ENCODE measurements at regions not wholly inside any gene's neighbourhood (a gene's known extent, or its start where the extent isn't known, plus 50 kb on each side); places are given as distances from the start of the nearest gene placed in this dataset.

DNA sequence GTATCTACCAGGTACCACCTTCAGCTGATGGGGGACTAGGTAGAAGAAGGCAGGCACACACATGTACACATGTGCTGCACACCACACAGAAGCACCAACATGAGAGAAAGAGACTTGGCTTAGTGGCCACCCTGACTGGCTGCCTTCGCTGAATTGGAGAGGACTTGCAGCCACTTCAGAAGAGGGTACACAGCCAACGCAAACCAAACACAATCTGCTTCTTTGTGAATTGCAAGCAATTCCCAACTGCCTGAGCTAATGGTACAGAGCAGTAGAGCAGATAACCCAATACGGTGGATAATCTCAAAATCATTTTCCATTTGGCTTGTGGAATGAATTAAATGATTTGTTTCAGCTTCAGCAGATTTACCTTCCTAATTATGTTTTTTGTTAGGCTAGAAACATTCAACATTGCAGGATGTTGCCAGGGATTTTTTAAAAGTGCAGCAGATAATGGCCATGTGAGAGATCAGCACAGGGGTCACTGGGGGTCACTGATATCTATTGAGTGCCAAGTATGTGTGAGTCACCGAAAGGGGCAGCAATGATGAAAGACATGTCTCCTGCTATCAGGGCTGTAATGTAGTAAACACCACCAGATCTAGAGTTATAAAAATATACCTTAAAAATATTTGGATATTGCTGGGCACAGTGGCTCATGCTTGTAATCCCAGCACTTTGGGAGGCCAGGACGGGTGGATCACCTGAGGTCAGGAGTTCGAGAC is 652.6 kb downstream of the BCL11A start:
- no peak for DNase-seq

DNA sequence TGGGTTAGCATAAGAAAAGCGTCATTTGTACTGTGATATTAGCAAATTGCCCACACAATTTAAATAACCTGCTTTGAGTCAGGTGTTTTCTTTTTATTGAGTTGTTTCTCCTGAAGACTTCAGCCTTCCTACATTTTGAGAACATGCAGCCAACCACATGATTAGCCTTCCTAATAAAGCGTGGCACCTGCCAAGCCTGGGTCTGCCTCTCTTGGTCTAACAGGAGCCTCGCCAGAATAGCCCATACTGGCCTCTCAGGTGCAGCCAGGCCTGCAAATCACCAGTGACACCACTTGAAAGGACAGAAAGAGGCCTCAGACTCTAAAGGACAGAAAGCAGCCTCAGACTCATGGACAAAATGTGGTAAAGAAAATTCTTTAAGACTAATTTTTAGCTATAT is 653.8 kb downstream of the BCL11A start:
- no peak for DNase-seq

GRCh38 chr2:59896499-59897245 is 656.8 kb downstream of the BCL11A start:
- no peak for DNase-seq

- no peak for DNase-seq
Observed at GRCh38 chr2:59893612-59894011, 659.8 kb downstream of the BCL11A start.

- DNase-seq: no peak
Observed at GRCh38 chr2:59892398-59892797, 661.1 kb downstream of the BCL11A start.

DNA sequence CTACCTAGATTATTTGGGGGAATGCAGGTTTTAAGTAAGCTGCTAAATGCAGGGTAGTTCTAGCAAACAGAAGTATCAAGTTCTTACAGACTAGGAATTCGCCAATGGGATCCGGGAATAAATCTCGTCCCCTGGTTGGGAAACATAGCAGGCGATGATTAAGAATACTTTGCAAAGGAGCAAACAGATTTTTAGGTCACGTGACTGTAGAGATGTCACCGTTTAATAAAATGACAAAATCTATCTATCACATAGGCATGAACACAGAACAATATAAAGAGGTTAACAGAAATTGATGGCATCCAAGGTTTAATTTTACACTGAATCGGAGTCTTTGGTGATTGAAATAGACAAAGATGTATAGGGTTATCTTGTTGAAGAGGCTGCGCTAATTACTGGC is 664.1 kb downstream of the BCL11A start:
- DNase-seq: no peak

DNA sequence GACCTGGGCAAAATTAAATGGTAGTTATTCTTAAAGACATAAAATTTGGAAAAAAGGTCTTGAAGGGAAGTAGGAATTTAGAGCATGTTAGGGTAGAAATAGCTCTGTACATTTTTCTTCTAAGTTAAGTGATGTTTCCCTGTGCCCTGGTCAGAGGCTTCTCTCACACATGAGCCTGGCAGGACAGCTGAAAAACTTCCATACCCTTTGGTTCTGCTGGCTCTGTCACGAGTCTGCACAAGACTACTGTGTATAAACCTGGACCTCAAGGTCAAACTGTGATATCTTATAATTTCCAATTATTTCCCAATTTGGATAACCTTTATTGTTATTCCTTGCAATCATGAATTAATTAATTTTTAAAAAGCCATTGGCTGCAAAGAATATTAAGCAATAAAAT is 664.7 kb downstream of the BCL11A start:
- no peak for DNase-seq

DNA sequence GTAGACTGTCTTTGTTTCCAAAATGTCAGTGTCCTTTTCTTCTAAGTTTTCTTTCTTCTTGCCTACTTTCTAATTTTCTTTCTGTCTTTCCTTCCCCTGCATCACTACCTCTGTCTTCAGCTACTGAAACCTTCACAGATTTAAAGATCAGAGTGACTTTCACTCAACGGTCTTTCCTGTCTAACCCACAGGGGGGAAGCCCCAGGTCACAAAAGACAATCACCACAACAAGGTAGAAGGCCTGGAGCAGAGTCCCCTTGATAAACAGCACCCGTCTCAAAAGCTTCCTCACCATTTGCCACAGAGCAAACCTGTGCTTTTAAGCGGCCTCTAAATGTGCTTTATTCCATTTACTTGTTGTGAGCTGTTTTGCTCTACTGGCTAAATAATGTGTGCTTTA is 665.4 kb downstream of the BCL11A start:
- DNase-seq: peak in 1 of 2 experiments; percentile 38

DNA sequence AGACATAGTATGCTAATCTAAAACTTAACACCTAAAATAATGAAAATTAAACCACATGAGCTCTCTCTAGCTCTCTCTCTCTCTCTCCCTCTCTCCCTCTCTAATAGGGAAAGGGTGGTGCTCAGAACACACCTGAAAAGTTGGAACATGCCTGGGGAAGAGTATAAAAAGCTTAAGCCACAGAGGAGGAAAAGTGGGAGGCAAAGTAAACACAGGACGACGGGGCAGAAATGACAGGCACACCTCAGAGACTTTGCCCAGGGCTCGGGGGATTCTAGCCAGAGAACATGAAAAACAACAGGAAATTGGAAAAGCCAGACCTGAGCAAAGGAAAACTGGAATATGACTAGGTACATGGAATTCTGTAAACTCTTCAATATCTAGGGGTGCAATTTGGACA is 666.1 kb downstream of the BCL11A start:
- no peak for DNase-seq

DNA sequence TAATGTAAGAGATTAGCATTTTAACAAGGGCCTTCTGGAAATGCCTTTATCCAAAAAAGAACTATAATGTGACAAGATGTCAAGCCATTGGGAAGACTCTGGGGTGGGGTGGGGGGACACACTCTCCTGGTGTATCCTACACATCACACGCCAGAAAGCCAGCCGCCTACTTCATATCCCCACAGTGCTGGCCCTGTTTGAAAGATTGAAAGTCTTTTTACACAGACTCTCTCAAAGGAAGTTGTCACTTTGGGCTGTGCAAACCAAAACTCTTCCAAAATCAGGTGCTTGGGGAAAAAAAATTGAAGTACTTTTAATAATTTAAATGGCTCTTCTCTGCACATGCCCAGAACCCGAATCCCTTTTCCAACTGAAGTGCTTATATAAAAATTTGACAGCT is 666.7 kb downstream of the BCL11A start:
- DNase-seq: no peak

GRCh38 chr2:59885541-59885940 is 667.9 kb downstream of the BCL11A start:
- no peak for DNase-seq

DNA sequence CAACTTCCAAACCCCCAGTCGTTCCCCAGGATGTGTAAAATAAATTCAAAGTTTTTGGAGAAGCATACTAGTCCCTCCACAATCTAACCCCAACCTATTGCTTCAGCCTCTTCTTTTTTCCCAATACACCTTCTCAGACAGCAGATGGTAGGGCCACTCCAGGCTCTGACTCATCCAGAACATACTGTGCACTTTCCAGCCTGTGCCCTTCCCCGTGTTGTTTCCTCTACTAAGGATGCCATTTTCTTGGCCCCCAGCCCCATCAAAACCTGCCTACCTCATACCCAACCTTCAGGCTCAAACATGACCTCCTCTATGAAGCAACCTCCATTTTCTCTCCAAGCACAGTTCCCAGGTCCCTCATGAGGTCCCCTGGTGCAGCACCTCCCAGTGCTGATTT is 669.3 kb downstream of the BCL11A start:
- no peak for DNase-seq

- DNase-seq: no peak
Observed at GRCh38 chr2:59882822-59883221, 670.6 kb downstream of the BCL11A start.

- DNase-seq: no peak
Observed at GRCh38 chr2:59882279-59882678, 671.2 kb downstream of the BCL11A start.

DNA sequence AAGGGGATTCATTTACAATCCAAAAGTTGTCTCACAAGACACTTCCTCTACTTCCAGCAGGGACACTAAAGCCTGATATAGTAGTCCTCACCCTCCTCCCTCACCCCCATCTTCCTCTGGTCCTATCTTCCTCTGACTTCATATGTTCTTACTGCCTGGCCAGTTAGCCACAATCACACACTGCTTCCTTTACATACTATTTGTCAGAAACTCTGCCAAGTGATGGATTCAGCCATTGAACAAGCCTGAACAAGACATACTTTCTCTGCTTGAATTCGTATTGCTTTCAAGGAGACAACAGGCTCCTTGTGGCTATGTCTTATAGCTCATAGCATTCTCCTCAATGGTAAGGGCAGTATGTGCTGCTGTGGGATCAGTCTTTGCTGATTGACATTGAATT is 672.2 kb downstream of the BCL11A start:
- DNase-seq: no peak

DNA sequence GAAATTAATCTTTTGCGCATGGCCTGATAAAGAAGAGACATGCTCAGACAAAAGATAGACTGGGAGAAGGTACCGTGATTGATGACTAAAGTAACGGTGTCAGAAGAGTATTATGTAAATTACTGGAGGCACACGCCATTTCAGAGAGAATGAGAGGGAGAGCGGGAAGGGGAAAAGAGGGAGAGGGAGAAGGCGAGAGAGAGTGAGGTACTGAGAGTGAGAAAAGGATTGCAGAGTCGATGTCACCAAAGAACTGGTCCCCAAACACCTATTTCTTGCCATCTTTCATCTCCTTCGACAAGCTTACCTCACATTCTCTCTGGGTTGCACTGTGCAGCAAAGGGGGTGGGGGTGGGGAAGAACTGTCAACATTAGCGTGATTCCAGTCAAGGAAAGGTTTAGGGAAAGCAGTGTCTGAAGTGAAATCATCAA is 673.7 kb downstream of the BCL11A start:
- DNase-seq: no peak

DNA sequence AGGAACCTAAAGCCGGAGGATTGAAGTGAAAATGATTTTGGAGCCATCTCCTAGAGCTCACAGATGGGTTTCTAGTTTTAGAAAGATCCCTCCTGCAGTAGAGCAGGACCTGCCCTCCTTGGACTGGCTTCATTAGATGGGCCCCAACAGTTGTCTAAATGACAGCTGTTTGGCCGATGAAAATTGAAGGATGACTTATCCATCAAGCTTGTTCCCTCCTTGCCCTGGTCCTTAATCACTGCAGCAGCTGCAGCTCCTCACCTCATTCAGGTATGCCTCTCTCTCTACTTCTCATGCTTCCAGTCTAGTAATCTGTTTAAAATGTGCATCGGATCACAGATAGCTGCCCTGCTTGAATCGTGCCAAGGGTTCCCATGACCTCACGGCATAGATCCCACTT is 677.6 kb downstream of the BCL11A start:
- no peak for DNase-seq

- no peak for DNase-seq
Observed at GRCh38 chr2:59874971-59875755, 678.3 kb downstream of the BCL11A start.

- no peak for DNase-seq
Observed at GRCh38 chr2:59874361-59874760, 679.1 kb downstream of the BCL11A start.

DNA sequence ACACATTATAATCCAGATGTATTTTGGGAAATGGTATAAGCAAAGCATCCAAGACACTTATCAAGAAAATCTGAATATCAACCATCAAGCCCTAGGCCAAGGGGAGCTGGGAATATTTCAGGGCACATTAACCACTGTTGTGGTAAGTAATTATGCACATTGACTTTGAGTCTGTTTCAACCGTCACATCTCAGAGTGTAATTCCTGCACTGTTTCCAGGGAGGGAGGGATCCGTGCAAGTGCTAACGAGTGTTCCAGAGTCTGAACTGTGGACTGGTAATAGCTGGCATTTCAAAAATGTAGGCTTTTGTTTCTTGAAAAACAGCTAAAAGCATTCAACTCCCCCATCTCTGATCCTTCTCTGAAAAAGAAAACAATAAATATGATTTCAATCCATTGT is 681.6 kb downstream of the BCL11A start:
- DNase-seq: no peak

DNA sequence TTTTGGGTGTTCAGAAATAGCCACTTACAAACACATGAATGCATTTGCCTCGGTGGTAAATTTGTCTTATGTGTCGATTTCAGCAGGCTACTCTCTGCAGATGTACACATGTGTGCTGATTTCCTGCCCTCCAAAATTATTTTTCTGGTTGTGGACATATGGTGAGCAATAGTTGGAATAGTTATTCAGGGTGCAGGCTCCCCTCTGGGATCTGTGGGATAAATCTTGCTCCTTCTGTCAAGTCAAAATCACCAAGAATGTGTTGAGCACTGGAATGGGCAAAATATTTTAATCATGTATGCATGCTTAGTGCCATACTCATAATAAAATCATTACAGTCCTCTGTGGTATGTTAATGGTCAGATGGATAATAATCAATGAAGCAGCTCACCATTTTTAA is 684.5 kb downstream of the BCL11A start:
- DNase-seq: no peak

DNA sequence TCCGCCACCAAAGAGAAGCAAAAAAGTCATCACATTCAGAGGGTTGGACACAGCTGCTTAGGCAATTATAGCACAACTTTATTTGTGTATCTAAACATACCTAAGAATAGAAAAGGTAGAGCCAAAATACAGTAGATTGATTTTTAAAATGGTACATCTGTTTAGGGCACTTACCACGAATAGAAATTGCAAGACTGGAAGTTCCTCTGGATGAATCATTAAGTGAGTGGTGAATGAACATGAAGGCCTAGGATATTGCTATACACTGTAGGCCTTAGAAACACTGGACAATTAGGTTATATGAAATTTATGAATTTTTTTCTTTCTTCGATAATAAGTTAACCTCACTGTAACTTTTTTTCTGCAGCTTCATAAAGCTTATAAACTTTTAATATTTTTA is 687.0 kb downstream of the BCL11A start:
- no peak for DNase-seq

GRCh38 chr2:59858540-59858939 is 694.9 kb downstream of the BCL11A start:
- no peak for DNase-seq

- no peak for DNase-seq
Observed at GRCh38 chr2:59857109-59857508, 696.3 kb downstream of the BCL11A start.
